HAP-1 (cell line): ENCODE measurements at regions not wholly inside any gene's neighbourhood (a gene's known extent, or its start where the extent isn't known, plus 50 kb on each side); places are given as distances from the start of the nearest gene placed in this dataset.

ENCODE experiments used
- DNase-seq, 2 experiments: peaks; one replicate each; pipeline ENCODE4 v3.0.0-alpha.2; 2016 to 2020; ENCODE audit warnings: low spot score in 2 of 2
- H3K27me3 ChIP-seq: fragments of 250-450 bp; sonication (Bioruptor Pico); 2 replicates; pipeline ENCODE4 v1.5.1; 2020; ENCODE audit warnings: low read depth, mild to moderate bottlenecking, moderate library complexity
- H3K36me3 ChIP-seq: fragments of 250-450 bp; sonication (Bioruptor Pico); replicated peaks from 2 replicates; pipeline ENCODE4 v1.5.1; 2020; ENCODE audit warnings: mild to moderate bottlenecking
- H3K4me1 ChIP-seq: fragments of 250-450 bp; sonication (Bioruptor Pico); 2 replicates; pipeline ENCODE4 v1.5.1; 2020; ENCODE audit warnings: mild to moderate bottlenecking
- H3K4me3 ChIP-seq: fragments of 250-450 bp; sonication (Bioruptor Pico); 2 replicates; pipeline ENCODE4 v1.5.1; 2020; ENCODE audit warnings: mild to moderate bottlenecking, moderate library complexity
- H3K9me3 ChIP-seq: fragments of 250-450 bp; sonication (Bioruptor Pico); 2 replicates; pipeline ENCODE4 v1.5.1; 2020; ENCODE audit warnings: mild to moderate bottlenecking, moderate library complexity
- in situ Hi-C: fragments of 300-500 bp; cut with MboI; formaldehyde crosslinking; loops from 3 replicates; pipeline ENCODE4 v1.14.3; 2020; ENCODE audit warnings: low sequenced_read_pairs, inconsistent platforms, mixed read lengths

- no peaks in the 10 kb centered on the region for H3K4me1 ChIP-seq
- in situ Hi-C loops: loop anchor here (25.0 kb wide), 1 partner anchor 573 kb away; no protein-coding TSS in a partner anchor
- no peaks in the 10 kb centered on the region for H3K9me3 ChIP-seq
- H3K4me3 ChIP-seq: no peak overlapping the region
- no peak for DNase-seq
- H3K36me3 ChIP-seq: no peaks in the 10 kb centered on the region
- no peaks in the 10 kb centered on the region for H3K27me3 ChIP-seq
Observed at GRCh38 chr9:85260275-85260845, 481.4 kb downstream of the AGTPBP1 start.

- DNase-seq: peak; percentile 47 to 69
- Histone ChIP-seq H3K27me3 (no peaks in the 10 kb centered on the region), H3K4me1 (no peaks in the 10 kb centered on the region), H3K9me3 (no peaks in the 10 kb centered on the region), H3K36me3 (no peaks in the 10 kb centered on the region), H3K4me3 (no peak overlapping the region)
- in situ Hi-C loops: loop anchor here (25.0 kb wide), 1 partner anchor 572 kb away; no protein-coding TSS in a partner anchor
Observed at GRCh38 chr9:85258823-85259370, 482.9 kb downstream of the AGTPBP1 start.

GRCh38 chr9:85258236-85258635 is 483.5 kb downstream of the AGTPBP1 start:
- DNase-seq: no peak
- in situ Hi-C loops: loop anchor here (25.0 kb wide), 1 partner anchor 571 kb away; no protein-coding TSS in a partner anchor
- no peak overlapping the region for H3K4me3 ChIP-seq
- H3K27me3 ChIP-seq: no peaks in the 10 kb centered on the region
- no peaks in the 10 kb centered on the region for H3K4me1 ChIP-seq
- H3K9me3 ChIP-seq: no peaks in the 10 kb centered on the region
- H3K36me3 ChIP-seq: no peaks in the 10 kb centered on the region

GRCh38 chr9:85249313-85249621 is 492.5 kb downstream of the AGTPBP1 start:
- Histone ChIP-seq H3K4me1 (no peaks in the 10 kb centered on the region), H3K9me3 (no peaks in the 10 kb centered on the region), H3K36me3 (no peaks in the 10 kb centered on the region), H3K27me3 (no peaks in the 10 kb centered on the region), H3K4me3 (no peak overlapping the region)
- in situ Hi-C loops: no loop called here
- no peak for DNase-seq

- Histone ChIP-seq H3K27me3 (no peaks in the 10 kb centered on the region), H3K4me3 (no peak overlapping the region), H3K4me1 (no peaks in the 10 kb centered on the region), H3K9me3 (no peaks in the 10 kb centered on the region), H3K36me3 (no peaks in the 10 kb centered on the region)
- DNase-seq: no peak
- in situ Hi-C loops: no loop called here
Observed at GRCh38 chr9:85248514-85249312, 493.0 kb downstream of the AGTPBP1 start.

GRCh38 chr9:85246541-85246940 is 495.2 kb downstream of the AGTPBP1 start:
- Histone ChIP-seq H3K9me3 (no peaks in the 10 kb centered on the region), H3K4me1 (no peaks in the 10 kb centered on the region), H3K27me3 (no peaks in the 10 kb centered on the region; the same call in 1 of the 2 replicates), H3K36me3 (no peaks in the 10 kb centered on the region), H3K4me3 (no peak overlapping the region)
- DNase-seq: no peak
- in situ Hi-C loops: no loop called here

GRCh38 chr9:85244856-85245255 is 496.9 kb downstream of the AGTPBP1 start:
- H3K27me3 ChIP-seq: no peaks in the 10 kb centered on the region; the same call in 1 of the 2 replicates
- in situ Hi-C loops: no loop called here
- DNase-seq: no peak

GRCh38 chr9:85243977-85244376 is 497.8 kb downstream of the AGTPBP1 start:
- Histone ChIP-seq H3K4me1 (no peaks in the 10 kb centered on the region), H3K9me3 (no peaks in the 10 kb centered on the region), H3K27me3 (no peaks in the 10 kb centered on the region; the same call in 1 of the 2 replicates), H3K4me3 (no peak overlapping the region), H3K36me3 (no peaks in the 10 kb centered on the region)
- in situ Hi-C loops: no loop called here
- DNase-seq: no peak

More at GRCh38 chr9:85244856-85245255, 496.9 kb downstream of the AGTPBP1 start:
- Histone ChIP-seq H3K4me3 (no peak overlapping the region), H3K36me3 (no peaks in the 10 kb centered on the region), H3K4me1 (no peaks in the 10 kb centered on the region), H3K9me3 (no peaks in the 10 kb centered on the region)

GRCh38 chr9:85237478-85237877 is 504.3 kb downstream of the AGTPBP1 start:
- Histone ChIP-seq H3K9me3 (no peaks in the 10 kb centered on the region), H3K4me1 (no peaks in the 10 kb centered on the region), H3K4me3 (no peak overlapping the region), H3K27me3 (no peaks in the 10 kb centered on the region; the same call in 1 of the 2 replicates), H3K36me3 (no peaks in the 10 kb centered on the region)
- in situ Hi-C loops: no loop called here
- DNase-seq: no peak

GRCh38 chr9:85230081-85230480 is 511.7 kb downstream of the AGTPBP1 start:
- Histone ChIP-seq H3K4me3 (no peak overlapping the region), H3K36me3 (no peaks in the 10 kb centered on the region), H3K27me3 (no peaks in the 10 kb centered on the region), H3K9me3 (no peaks in the 10 kb centered on the region), H3K4me1 (no peaks in the 10 kb centered on the region)
- in situ Hi-C loops: no loop called here
- no peak for DNase-seq

- in situ Hi-C loops: no loop called here
- Histone ChIP-seq H3K36me3 (no peaks in the 10 kb centered on the region), H3K4me3 (no peak overlapping the region), H3K9me3 (no peaks in the 10 kb centered on the region), H3K27me3 (no peaks in the 10 kb centered on the region), H3K4me1 (no peaks in the 10 kb centered on the region)
- no peak for DNase-seq
Observed at GRCh38 chr9:85228111-85228855, 513.5 kb downstream of the AGTPBP1 start.

GRCh38 chr9:85225180-85225579 is 516.6 kb downstream of the AGTPBP1 start:
- Histone ChIP-seq H3K36me3 (no peaks in the 10 kb centered on the region), H3K27me3 (no peaks in the 10 kb centered on the region), H3K4me3 (no peak overlapping the region), H3K9me3 (no peaks in the 10 kb centered on the region), H3K4me1 (no peaks in the 10 kb centered on the region)
- no peak for DNase-seq
- in situ Hi-C loops: no loop called here

GRCh38 chr9:85224729-85225128 is 517.0 kb downstream of the AGTPBP1 start:
- Histone ChIP-seq H3K27me3 (no peaks in the 10 kb centered on the region), H3K9me3 (no peaks in the 10 kb centered on the region), H3K36me3 (no peaks in the 10 kb centered on the region), H3K4me1 (no peaks in the 10 kb centered on the region), H3K4me3 (no peak overlapping the region)
- DNase-seq: no peak
- in situ Hi-C loops: no loop called here

- in situ Hi-C loops: no loop called here
- no peak overlapping the region for H3K4me3 ChIP-seq
Observed at GRCh38 chr9:85224301-85224700, 517.5 kb downstream of the AGTPBP1 start.

More at GRCh38 chr9:85224301-85224700, 517.5 kb downstream of the AGTPBP1 start:
- H3K9me3 ChIP-seq: no peaks in the 10 kb centered on the region
- no peaks in the 10 kb centered on the region for H3K27me3 ChIP-seq
- no peaks in the 10 kb centered on the region for H3K4me1 ChIP-seq
- DNase-seq: no peak
- H3K36me3 ChIP-seq: no peaks in the 10 kb centered on the region
